NT2/D1 (cell line): ENCODE measurements at regions not wholly inside any gene's neighbourhood (a gene's known extent, or its start where the extent isn't known, plus 50 kb on each side); places are given as distances from the start of the nearest gene placed in this dataset.
"Not testable (repeated sequence)": the region's sequence is repeated elsewhere in the genome, so short reads cannot be mapped to it uniquely, and the experiment has no call there.

Source experiments
- SUZ12 ChIP-seq: IDR thresholded peaks from 2 replicates; pipeline ENCODE4 v1.6.1; 2011; ENCODE audit not compliant: insufficient read length, insufficient read depth; ENCODE audit errors: extremely low read depth
- YY1 ChIP-seq: IDR thresholded peaks from 2 replicates; pipeline ENCODE4 v1.6.1; 2011; ENCODE audit not compliant: insufficient read length, insufficient read depth

DNA sequence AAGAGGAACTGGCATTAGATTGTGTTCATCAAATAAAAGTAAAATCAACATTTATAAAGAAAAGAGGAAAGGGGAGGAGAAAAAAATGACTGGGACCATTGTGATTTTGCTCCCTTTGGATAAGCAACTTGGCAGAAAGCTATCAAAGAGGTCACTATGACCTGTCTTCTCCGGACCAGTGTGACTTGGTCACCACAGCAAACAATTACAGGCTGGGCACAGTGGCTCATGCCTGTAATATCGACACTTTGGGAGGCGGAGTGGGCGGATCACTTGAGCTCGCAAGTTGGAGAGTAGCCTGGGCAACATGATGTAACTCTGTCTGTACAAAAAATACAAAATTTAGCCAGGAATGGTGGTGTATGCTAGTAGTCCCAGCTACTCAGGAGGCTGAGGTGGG is 55.5 kb upstream of the PPIAL4F start:
- TF ChIP-seq SUZ12, YY1: not testable (repeated sequence)
